H4 (cell line): ENCODE measurements at regions not wholly inside any gene's neighbourhood (a gene's known extent, or its start where the extent isn't known, plus 50 kb on each side); places are given as distances from the start of the nearest gene placed in this dataset.
A peak's percentile ranks its signal among the peaks of the same experiment; 100 is the strongest.
"Not testable (repeated sequence)": the region's sequence is repeated elsewhere in the genome, so short reads cannot be mapped to it uniquely, and the experiment has no call there.

Source experiments
- DNase-seq: peaks from one replicate; pipeline ENCODE4 v3.0.0-alpha.2; 2015; ENCODE audit warnings: low spot score

DNA sequence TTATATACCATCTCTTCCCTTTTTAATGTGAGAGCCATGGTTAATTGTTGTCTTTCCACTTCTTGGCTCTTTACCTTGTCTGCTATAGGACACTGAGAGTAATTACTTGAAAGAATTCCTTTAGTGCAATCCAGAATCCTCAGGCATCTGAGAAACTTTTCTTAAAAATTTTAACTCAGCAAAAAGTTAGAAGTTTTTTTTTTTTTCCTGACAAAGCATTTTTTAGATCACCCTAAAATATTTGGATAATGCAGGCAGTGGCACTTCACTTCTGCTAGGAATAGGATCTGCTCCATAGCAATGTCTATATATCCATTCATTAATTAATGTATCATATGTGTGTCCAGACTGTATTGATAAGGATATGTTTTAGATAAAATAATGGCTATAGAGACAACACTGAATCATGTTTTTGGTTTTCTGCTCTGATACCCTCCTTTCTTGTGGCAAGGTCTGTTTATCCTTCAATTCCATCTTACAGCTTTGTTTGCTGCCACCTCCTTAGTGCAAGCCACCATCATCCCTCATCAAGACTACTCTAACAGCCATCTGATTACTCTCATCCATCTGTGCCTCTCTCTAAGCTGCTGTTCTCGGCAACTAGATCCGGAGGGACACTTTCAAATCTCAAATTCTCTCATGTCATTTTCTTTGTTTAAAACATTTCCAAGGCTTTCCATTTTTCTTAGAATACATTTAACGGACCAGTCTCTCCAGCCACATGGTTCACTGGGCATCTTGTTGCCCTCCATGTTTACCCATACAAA lies 563.5 kb downstream of the EDEM1 start:
- DNase-seq, result no peak

DNA sequence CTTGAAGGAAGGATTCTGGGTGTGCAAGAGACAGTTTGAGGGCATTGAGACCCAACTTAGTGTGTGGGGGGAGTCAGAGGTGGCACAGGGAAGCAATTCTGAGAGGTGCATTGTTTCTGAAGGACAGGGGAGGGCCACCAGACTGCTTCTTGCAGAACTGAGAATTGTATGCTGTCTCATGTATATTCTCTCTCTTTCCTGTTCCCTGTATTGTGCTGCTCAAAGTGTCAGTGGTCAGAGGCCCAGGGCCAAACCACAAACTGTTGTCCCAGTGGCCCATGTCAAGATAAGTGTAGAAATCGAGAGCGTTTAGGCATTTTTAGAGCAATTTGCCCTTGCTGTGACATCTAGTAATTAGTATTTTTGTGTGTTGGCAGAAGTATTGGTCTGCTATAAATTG lies 567.1 kb downstream of the EDEM1 start:
- DNase-seq, result no peak

DNA sequence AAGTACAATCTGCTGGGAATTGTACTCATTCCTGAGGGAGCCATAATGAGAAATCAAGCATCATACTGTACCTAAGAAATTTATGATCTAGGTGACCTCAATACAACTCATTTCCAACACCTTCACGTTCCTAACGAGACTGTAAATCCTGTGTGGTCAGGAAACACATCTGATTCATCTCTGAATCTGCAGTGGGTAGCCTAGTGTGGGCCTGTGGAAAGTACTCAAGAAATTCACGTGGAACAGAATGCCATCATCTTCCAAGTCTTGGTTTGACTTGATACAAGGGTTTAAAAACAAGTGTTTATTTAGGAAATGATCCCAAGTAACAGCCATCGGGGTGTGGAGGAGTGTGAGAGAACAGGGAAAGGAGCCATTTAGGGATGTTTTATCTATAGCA lies 568.9 kb downstream of the EDEM1 start:
- no peak for DNase-seq

GRCh38 chr3:5757213-5757804 lies 569.8 kb downstream of the EDEM1 start:
- DNase-seq, result no peak

- DNase-seq, result no peak
Measured at GRCh38 chr3:5758699-5759098, 571.2 kb downstream of the EDEM1 start.

- DNase-seq, result no peak
Measured at GRCh38 chr3:5762506-5762905, 575.0 kb downstream of the EDEM1 start.

DNA sequence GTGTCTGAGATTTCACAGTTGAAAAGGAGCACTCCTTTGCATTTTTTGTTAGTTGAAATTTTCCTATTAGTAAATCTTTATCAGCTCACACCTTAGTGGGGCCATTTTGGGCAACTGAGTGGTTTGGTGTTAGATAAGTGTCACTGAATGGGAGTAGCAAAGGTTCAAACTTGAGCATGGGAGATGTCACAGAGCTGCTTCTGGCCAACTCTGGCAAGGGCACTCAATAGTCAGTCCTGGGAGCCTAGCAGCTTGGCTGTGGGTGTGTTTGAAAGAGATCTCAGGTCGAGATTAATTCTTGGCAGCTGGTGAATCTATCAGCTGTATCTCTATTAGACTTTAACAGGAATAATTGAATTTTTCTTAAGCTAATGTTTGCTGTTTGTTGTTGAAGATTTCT lies 579.3 kb downstream of the EDEM1 start:
- no peak for DNase-seq

DNA sequence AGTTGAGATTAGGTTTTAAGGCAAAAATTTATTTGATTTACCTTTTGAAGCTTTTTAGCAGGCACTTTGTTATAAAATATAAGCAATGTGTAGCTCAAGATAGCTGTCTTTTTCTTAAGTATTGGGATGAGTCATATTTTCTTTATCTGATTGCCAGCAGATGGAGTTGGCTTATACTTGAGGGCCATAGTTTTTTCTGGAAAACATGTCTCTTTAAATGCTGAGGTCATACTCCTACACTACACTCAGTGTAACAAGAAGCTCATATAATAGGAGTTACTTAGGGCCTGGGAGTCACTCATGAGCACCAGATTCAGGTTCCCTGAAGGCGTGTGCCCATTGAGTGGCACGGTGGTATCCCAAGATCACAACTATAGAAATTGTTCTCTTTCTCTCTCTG lies 579.8 kb downstream of the EDEM1 start:
- DNase-seq, result no peak

DNA sequence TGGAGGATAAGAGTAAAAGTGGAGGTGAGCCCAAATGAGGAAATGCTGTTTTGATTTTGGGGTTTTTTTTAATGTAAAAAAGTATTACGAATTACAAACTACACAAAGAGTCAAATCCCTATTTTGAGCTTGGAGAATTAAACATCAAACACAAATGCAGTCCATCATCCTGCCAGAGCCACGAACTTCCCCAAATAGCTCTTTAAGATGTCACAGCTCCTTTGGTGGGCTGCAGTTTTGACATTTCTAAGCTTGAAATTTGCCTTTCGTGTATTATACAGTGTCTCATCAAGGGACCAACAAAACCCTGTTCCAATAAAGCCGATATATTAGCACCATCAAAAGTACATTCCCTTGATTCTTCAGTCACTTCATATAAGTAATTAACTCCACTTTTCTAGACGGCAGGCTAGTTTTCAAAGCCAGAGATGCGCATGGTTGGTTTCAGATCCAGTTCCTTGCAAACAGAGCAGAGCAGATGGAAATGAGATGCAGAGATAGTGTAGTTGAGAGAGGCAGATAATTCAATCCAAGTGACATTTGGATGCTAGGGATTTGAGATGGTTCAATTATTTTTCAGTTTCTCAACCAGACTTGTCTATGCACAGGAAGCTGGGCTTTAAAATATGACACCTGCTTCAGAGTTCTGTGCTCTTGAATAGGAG lies 580.9 kb downstream of the EDEM1 start:
- no peak for DNase-seq

DNA sequence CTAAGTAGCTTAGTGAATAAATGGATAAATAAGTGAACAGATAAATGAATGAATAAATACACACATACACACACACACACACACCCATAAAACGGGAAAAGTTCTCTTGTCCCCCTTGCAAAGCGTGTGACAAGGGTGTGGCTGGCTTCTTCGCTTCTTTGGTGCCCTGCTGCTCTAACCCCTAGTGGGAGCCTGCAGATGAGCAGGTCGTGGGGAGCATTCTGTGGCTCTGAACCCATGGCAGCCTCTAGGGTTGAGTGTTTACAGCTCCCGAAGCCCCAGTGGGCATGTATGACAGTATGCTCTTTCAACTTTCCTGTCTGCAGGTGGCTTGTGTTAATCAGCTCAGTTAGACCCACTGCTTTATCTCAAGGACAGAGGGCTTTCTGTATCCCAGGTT lies 582.3 kb downstream of the EDEM1 start:
- no peak for DNase-seq

GRCh38 chr3:5774337-5774736 lies 586.8 kb downstream of the EDEM1 start:
- DNase-seq, result no peak

DNA sequence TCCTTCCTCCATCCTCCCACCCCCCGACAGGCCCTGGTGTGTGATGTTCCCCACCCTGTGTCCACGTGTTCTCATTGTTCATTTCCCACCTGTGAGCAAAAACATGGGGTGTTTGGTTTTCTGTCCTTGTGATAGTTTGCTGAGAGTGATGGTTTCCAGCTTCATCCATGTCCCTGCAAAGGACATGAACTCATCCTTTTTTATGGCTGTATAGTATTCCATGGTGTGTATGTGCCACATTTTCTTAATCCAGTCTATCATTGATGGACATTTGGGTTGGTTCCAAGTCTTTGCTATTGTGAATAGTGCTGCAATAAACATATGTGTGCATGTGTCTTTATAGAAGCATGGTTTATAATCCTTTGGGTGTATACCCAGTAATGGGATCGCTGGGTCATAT lies 587.6 kb downstream of the EDEM1 start:
- not testable (repeated sequence) for DNase-seq

DNA sequence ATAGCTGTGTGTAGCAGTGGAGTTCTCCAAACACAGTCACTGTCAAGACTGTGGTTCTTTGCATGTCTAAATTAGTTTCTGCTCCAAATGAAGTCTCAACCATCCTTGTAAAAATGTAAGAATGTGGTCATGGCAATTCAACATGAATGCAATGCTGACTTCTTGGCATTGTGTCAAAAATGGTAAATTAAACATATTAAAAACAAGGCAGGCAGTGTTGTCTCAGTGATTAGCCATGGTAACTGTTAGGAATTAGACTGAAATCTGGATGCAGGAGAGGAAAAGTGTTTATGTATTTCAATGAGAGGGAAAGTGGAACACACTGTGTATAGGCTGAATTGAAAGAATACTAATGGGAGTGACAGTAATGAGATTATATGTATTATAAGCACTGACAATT lies 597.2 kb downstream of the EDEM1 start:
- no peak for DNase-seq

DNA sequence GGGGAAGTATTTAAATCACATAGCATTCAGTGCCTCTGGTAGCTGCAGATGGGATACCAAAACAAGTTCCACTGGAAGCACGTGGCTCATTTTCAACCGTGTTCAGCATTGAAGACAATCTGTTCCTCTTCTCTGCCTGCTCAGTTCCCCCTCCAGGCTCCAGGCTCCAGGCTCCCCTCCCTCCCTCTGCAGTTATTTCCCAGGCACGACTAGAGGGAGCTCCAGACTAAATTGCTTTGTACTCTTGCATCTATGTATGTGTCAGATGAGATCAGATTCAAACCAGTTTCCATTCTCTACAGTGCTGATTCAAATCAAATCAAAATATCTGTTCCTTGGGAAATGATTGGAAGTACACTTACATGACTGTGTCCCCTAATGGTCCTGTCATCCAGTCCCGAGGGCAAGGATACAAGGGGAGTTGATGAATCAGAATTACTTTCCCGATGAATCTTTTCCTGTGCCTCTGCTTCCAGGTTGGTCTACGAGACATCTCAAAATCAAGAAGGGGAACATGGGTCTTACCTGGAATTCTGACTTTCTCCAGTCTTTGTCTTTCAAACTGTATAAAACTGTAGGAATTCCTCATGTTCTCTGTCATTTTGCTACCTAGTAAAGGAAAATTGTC lies 600.5 kb downstream of the EDEM1 start:
- DNase-seq, result peak; percentile 8

GRCh38 chr3:5788496-5788895 lies 601.0 kb downstream of the EDEM1 start:
- no peak for DNase-seq

DNA sequence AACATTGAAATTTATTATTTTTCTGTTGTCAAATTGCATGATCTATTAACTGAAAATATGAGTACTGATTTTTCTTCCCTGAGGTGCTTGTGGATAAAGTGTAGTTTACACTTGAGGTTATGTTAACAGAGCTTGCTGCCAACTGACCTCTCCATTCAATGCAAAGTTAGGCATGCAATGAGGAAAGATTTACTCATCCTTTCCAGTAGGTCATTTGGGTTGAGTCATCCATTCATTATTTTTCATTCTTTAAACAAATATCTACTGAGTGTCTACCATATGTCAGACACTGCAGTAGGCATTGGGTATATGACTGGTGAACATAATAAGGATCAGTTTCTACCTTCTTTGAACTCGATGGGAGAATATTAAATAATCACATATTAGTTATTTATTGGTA lies 604.1 kb downstream of the EDEM1 start:
- DNase-seq, result peak; percentile 29

- DNase-seq, result no peak
Measured at GRCh38 chr3:5796541-5796940, 609.0 kb downstream of the EDEM1 start.

GRCh38 chr3:5798809-5799208 lies 611.3 kb downstream of the EDEM1 start:
- peak; percentile 38 for DNase-seq

- no peak for DNase-seq
Measured at GRCh38 chr3:5799398-5799797, 611.9 kb downstream of the EDEM1 start.

DNA sequence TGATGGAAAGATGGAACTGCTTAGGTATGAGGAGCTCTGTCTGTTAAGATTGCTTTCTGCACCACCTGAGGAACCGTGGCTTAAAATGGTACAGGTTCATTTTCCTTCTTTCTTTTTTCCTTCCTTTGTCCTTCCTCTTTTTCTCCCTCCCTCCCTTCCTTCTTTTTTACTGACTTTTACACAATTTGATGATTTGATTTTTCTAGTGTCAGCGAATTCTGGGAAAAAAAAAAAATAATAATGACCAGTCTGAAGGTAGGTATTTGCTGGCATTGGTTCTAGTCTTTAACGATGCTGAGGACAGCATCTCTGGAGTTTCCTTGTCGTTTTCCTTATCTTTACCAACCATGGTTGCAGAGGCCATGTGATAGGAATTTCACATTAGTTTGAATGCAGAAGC lies 613.5 kb downstream of the EDEM1 start:
- no peak for DNase-seq

DNA sequence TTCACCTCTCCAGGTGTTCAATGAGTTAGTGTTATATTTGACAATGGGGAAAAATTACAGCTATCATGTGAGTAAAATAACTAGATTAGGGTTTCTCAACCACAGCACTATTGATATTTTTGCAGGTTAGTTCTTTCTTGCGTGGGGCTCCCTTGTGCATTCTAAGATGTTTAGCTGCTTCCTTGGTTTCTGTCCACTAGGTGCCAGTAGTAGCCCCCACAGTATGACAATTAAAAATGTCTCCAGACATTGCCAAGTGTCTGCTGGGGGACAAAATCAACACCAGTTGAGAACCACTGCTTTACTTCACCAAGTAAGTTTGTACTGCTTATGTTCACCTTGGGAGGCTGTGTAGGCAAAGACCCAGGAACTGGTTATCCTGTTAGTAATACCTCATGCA lies 618.7 kb downstream of the EDEM1 start:
- no peak for DNase-seq

- no peak for DNase-seq
Measured at GRCh38 chr3:5809586-5810246, 622.2 kb downstream of the EDEM1 start.
